HL-60 (cell line): ENCODE measurements at regions not wholly inside any gene's neighbourhood (a gene's known extent, or its start where the extent isn't known, plus 50 kb on each side); places are given as distances from the start of the nearest gene placed in this dataset.

Experiments
- DNase-seq, 2 experiments: peaks; one replicate each; pipeline ENCODE4 v3.0.0-alpha.2; 2010 to 2020; ENCODE audit warnings: low read depth in 1 of 2, low spot score in 1 of 2
- H3K27ac ChIP-seq: fragments of 250-450 bp; sonication (Bioruptor Pico); replicated peaks from 2 replicates; pipeline ENCODE4 v1.5.1; 2020; ENCODE audit warnings: mild to moderate bottlenecking, moderate library complexity
- H3K27me3 ChIP-seq: fragments of 250-450 bp; sonication (Bioruptor Pico); 2 replicates; pipeline ENCODE4 v1.5.1; 2021; ENCODE audit warnings: mild to moderate bottlenecking, moderate library complexity; ENCODE audit not compliant: insufficient read depth, poor library complexity, severe bottlenecking
- H3K4me3 ChIP-seq: replicated peaks from 2 replicates; pipeline ENCODE4 v1.5.1; 2011; ENCODE audit warnings: mild to moderate bottlenecking, control low read depth, low read length; ENCODE audit not compliant: insufficient read depth
- GABPA ChIP-seq: IDR thresholded peaks from 2 replicates; pipeline ENCODE4 v1.6.1; 2012; ENCODE audit warnings: low read depth
- POLR2AphosphoS5 ChIP-seq: IDR thresholded peaks from 2 replicates; pipeline ENCODE4 v1.6.1; 2012; ENCODE audit warnings: low read depth
- SPI1 ChIP-seq: IDR thresholded peaks from 2 replicates; pipeline ENCODE4 v1.6.1; 2012; ENCODE audit warnings: low read depth, mild to moderate bottlenecking, borderline replicate concordance
- TF ChIP-seq, protein P1 (sequence below): IDR thresholded peaks from 2 replicates; pipeline ENCODE4 v1.6.1; 2012; ENCODE audit warnings: low read depth; ENCODE audit not compliant: insufficient replicate concordance
- TF ChIP-seq, protein P2 (sequence below): IDR thresholded peaks from one replicate; pipeline ENCODE4 v1.5.1; 2011; ENCODE audit warnings: low read length, control low read depth, inconsistent platforms; ENCODE audit not compliant: insufficient read depth

DNA sequence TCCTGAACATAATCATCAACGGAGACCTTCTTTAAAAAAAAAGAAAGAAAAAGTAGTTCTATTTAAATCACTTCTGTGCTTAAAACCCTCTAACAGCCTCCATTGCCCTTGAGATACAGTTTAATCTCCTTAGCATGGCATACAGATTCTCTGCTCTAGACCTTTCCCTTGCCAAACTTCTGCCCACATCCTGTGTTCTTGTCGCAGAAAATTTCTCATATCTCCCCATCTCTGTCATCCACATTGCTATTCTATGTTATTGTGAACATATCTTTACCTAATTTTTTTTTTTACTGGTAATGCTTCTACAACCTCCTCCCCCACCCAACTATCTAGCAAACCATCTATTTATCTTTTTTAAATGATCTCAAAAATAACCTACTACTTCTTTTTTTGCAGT lies 135.7 kb upstream of the PROX1 start:
- DNase-seq: no peak
- no peak for TF ChIP-seq SPI1
- TF ChIP-seq POLR2AphosphoS5: no peak
- TF ChIP-seq GABPA: no peak
- TF ChIP-seq, protein P1, sequence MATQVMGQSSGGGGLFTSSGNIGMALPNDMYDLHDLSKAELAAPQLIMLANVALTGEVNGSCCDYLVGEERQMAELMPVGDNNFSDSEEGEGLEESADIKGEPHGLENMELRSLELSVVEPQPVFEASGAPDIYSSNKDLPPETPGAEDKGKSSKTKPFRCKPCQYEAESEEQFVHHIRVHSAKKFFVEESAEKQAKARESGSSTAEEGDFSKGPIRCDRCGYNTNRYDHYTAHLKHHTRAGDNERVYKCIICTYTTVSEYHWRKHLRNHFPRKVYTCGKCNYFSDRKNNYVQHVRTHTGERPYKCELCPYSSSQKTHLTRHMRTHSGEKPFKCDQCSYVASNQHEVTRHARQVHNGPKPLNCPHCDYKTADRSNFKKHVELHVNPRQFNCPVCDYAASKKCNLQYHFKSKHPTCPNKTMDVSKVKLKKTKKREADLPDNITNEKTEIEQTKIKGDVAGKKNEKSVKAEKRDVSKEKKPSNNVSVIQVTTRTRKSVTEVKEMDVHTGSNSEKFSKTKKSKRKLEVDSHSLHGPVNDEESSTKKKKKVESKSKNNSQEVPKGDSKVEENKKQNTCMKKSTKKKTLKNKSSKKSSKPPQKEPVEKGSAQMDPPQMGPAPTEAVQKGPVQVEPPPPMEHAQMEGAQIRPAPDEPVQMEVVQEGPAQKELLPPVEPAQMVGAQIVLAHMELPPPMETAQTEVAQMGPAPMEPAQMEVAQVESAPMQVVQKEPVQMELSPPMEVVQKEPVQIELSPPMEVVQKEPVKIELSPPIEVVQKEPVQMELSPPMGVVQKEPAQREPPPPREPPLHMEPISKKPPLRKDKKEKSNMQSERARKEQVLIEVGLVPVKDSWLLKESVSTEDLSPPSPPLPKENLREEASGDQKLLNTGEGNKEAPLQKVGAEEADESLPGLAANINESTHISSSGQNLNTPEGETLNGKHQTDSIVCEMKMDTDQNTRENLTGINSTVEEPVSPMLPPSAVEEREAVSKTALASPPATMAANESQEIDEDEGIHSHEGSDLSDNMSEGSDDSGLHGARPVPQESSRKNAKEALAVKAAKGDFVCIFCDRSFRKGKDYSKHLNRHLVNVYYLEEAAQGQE: no peak
- TF ChIP-seq, protein P2, sequence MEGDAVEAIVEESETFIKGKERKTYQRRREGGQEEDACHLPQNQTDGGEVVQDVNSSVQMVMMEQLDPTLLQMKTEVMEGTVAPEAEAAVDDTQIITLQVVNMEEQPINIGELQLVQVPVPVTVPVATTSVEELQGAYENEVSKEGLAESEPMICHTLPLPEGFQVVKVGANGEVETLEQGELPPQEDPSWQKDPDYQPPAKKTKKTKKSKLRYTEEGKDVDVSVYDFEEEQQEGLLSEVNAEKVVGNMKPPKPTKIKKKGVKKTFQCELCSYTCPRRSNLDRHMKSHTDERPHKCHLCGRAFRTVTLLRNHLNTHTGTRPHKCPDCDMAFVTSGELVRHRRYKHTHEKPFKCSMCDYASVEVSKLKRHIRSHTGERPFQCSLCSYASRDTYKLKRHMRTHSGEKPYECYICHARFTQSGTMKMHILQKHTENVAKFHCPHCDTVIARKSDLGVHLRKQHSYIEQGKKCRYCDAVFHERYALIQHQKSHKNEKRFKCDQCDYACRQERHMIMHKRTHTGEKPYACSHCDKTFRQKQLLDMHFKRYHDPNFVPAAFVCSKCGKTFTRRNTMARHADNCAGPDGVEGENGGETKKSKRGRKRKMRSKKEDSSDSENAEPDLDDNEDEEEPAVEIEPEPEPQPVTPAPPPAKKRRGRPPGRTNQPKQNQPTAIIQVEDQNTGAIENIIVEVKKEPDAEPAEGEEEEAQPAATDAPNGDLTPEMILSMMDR: no peak
- H3K4me3 ChIP-seq: no peak overlapping the region

DNA sequence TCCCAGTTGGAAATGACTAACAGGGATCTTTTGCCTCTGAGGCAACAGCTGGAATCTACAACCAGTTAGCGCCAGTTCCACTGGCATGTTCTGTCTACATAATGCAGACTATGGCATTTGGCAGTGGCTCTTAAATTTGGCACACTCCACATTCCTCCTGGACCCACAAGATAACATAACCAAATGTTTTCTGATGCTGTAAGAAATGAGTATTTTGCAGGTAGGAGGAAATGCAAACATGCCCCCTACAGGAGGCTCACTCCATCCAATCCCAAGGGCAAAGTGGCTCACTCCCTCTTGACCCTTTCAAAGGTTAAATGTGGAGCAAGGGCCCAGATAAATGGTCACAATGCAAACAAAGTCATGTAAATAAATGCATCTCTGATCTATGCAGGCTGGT lies 129.2 kb upstream of the PROX1 start:
- Histone ChIP-seq H3K27ac (no peak overlapping the region), H3K4me3 (no peak overlapping the region), H3K27me3 (no peaks in the 10 kb centered on the region)
- DNase-seq: no peak
- TF ChIP-seq SPI1 (no peak), POLR2AphosphoS5 (no peak), GABPA (no peak)
- TF ChIP-seq, protein P1: no peak
- TF ChIP-seq, protein P2: no peak

More for the DNA sequence above, 135.7 kb upstream of the PROX1 start:
- Histone ChIP-seq H3K27me3 (no peaks in the 10 kb centered on the region), H3K27ac (no peak overlapping the region)

DNA sequence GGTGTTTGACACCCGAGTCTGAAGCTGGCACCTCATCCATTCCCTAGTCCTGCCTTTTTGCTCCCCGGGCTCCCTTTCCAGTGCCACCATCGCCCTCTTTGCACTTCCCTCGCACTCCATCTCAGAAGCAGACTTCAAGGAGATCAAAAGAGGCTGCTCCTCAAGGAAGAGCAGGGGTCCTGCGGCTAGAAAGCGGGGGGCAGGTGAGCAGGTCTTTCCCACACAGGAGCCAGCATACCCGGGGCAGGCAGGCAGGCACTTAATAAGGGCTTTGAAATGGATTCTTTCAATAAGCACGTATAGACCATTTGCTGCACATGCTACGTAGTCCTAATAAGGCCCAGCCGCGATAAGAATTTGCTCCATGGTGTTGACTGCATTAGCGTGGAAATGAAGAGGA lies 125.9 kb upstream of the PROX1 start:
- no peak for DNase-seq
- TF ChIP-seq SPI1: no peak
- no peak for TF ChIP-seq POLR2AphosphoS5
- TF ChIP-seq, protein P1: no peak
- TF ChIP-seq, protein P2: no peak
- TF ChIP-seq GABPA: no peak
- H3K27me3 ChIP-seq: no peaks in the 10 kb centered on the region
- no peak overlapping the region for H3K27ac ChIP-seq
- no peak overlapping the region for H3K4me3 ChIP-seq
